PC-9 (cell line): ENCODE measurements at regions not wholly inside any gene's neighbourhood (a gene's known extent, or its start where the extent isn't known, plus 50 kb on each side); places are given as distances from the start of the nearest gene placed in this dataset.

Experiments used
- BruUV-seq: library from RNA; stranded (reverse); fragments of 400-500 nt; replicated peaks from 2 replicates; lab custom pipeline; 2021; lab: Mats Ljungman, UMichigan
- CTCF ChIA-PET: fragments of 300-600 bp; sonication (Branson Sonifier 250); formaldehyde crosslinking; loops from one replicate; lab custom pipeline; 2022; ENCODE audit warnings: antibody characterized with exemption; lab: Charles Lee
- POLR2A ChIA-PET: fragments of 300-600 bp; sonication (Branson Sonifier 250); formaldehyde crosslinking; loops from one replicate; lab custom pipeline; 2022; ENCODE audit warnings: antibody characterized with exemption; ENCODE audit not compliant: unreplicated experiment; lab: Charles Lee
- DNase-seq, 2 experiments: peaks; one replicate each; pipeline versions ENCODE4 v3.0.0 to v3.0.0-alpha.2; 2015 to 2022; ENCODE audit warnings: mixed read lengths in 1 of 2
- H2AFZ ChIP-seq: fragments of 200-600 bp; sonication (generic); 2 replicates; pipeline ENCODE4 v1.8.1; 2017; ENCODE audit warnings: antibody characterized with exemption
- H3F3A ChIP-seq: fragments of 200-600 bp; sonication (generic); 2 replicates; pipeline ENCODE4 v1.8.1; 2017; ENCODE audit warnings: antibody characterized with exemption, mild to moderate bottlenecking, low read depth; ENCODE audit not compliant: insufficient read depth
- H3K27ac ChIP-seq: fragments of 200-600 bp; sonication (generic); 2 replicates; pipeline ENCODE4 v1.6.1; 2016; ENCODE audit warnings: mixed run types
- H3K27me3 ChIP-seq: fragments of 200-600 bp; sonication (generic); 2 replicates; pipeline ENCODE4 v1.6.1; 2016; ENCODE audit warnings: low read depth, mixed run types; ENCODE audit not compliant: insufficient read depth
- H3K36me3 ChIP-seq: fragments of 200-600 bp; sonication (generic); 2 replicates; pipeline ENCODE4 v1.6.1; 2016; ENCODE audit warnings: low read depth, mixed run types
- H3K4me1 ChIP-seq: fragments of 200-600 bp; sonication (generic); replicated peaks from 2 replicates; pipeline ENCODE4 v1.6.1; 2016; ENCODE audit warnings: mixed run types; ENCODE audit not compliant: insufficient read depth
- H3K4me2 ChIP-seq: fragments of 200-600 bp; sonication (generic); 2 replicates; pipeline ENCODE4 v1.6.1; 2017; ENCODE audit warnings: mixed run types
- H3K4me3 ChIP-seq: fragments of 200-600 bp; sonication (generic); 2 replicates; pipeline ENCODE4 v1.6.1; 2016; ENCODE audit warnings: mixed run types
- H3K79me2 ChIP-seq: fragments of 200-600 bp; sonication (generic); 2 replicates; pipeline ENCODE4 v1.6.1; 2017; ENCODE audit warnings: low read depth, mixed run types
- H3K9me2 ChIP-seq: fragments of 200-600 bp; sonication (generic); 2 replicates; pipeline ENCODE4 v1.8.1; 2017; ENCODE audit warnings: mild to moderate bottlenecking; ENCODE audit not compliant: insufficient read depth
- H3K9me3 ChIP-seq: fragments of 200-600 bp; sonication (generic); 2 replicates; pipeline ENCODE4 v1.8.1; 2016; ENCODE audit warnings: low read depth; ENCODE audit not compliant: insufficient read depth
- H4K20me1 ChIP-seq: fragments of 200-600 bp; sonication (generic); 2 replicates; pipeline ENCODE4 v1.8.1; 2017; ENCODE audit not compliant: insufficient read depth
- EZH2 ChIP-seq: fragments of 200-600 bp; sonication (generic); IDR thresholded peaks from 2 replicates; pipeline ENCODE4 v1.8.0; 2017; ENCODE audit warnings: antibody characterized with exemption, low read depth
- intact Hi-C: fragments of 100-400 bp; cut with micrococcal nuclease; formaldehyde crosslinking; loops from one replicate; pipeline ENCODE4 v1.10.0; 2022; ENCODE audit not compliant: unreplicated experiment
- TF ChIP-seq, protein P1 (sequence below): fragments of 200-600 bp; sonication (generic); conservative IDR thresholded peaks from 2 replicates; pipeline ENCODE4 v1.6.1; 2017; ENCODE audit warnings: mixed run types, antibody characterized with exemption, mild to moderate bottlenecking, moderate library complexity

DNA sequence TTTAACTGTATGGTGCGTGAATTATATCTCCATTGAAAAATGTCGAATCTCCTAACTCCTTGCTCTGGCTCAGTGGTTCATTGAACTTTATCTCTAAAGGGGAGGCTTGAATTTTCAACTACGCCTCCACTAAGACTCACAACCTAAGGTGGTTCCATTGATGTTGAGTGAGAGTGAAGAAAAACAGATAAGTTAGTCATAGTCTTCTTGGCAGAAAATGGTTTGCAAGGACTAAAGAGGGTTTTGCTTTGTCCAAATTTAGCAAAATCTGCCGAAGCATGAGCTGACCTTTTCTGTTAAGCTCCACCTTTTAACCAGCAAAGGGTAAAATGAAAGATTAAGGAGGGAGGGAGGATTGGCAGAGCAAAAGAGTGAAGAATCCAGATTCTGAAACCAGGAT is 290.2 kb upstream of the SPTLC3 start:
- ChIA-PET CTCF (no interaction called here), POLR2A (no interaction called here)
- DNase-seq, result no peak
- Histone ChIP-seq H3K27me3 (no peaks in the 10 kb centered on the region), H3K4me2 (no peak overlapping the region), H3K4me3 (no peak overlapping the region), H3K9me2 (no peaks in the 10 kb centered on the region), H3K4me1 (no peaks in the 10 kb centered on the region), H3K9me3 (no peaks in the 10 kb centered on the region), H3K79me2 (no peaks in the 10 kb centered on the region), H3K36me3 (no peaks in the 10 kb centered on the region), H3F3A (no peaks in the 10 kb centered on the region), H2AFZ (no peak overlapping the region), H3K27ac (no peak overlapping the region), H4K20me1 (no peaks in the 10 kb centered on the region)
- TF ChIP-seq EZH2, result no peak
- TF ChIP-seq, protein P1, sequence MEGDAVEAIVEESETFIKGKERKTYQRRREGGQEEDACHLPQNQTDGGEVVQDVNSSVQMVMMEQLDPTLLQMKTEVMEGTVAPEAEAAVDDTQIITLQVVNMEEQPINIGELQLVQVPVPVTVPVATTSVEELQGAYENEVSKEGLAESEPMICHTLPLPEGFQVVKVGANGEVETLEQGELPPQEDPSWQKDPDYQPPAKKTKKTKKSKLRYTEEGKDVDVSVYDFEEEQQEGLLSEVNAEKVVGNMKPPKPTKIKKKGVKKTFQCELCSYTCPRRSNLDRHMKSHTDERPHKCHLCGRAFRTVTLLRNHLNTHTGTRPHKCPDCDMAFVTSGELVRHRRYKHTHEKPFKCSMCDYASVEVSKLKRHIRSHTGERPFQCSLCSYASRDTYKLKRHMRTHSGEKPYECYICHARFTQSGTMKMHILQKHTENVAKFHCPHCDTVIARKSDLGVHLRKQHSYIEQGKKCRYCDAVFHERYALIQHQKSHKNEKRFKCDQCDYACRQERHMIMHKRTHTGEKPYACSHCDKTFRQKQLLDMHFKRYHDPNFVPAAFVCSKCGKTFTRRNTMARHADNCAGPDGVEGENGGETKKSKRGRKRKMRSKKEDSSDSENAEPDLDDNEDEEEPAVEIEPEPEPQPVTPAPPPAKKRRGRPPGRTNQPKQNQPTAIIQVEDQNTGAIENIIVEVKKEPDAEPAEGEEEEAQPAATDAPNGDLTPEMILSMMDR, result no peak
- no TSS peak for BruUV-seq
- intact Hi-C loops, result no loop called here

DNA sequence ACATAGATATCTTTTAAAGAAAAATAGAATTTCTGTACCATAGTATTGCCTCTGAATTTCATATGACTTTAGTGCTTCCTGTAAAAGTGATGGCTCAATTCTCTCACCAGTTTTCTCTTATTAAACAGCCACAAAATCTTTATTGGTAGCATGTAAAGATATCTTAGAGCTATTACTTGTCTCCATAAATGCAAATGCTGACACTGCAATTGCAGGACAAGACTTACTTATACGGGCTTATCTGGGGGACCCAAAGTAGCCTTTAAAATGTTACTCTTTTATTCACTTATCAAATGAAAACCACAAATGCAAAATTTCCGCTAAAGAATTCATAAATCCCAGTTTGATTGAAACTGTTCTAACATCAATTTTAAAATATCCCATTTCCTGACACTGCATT is 287.1 kb upstream of the SPTLC3 start:
- Histone ChIP-seq H3K27ac (no peak overlapping the region), H3K9me3 (no peaks in the 10 kb centered on the region), H4K20me1 (no peaks in the 10 kb centered on the region), H2AFZ (no peak overlapping the region), H3K36me3 (no peaks in the 10 kb centered on the region), H3K4me3 (no peak overlapping the region), H3F3A (no peaks in the 10 kb centered on the region), H3K79me2 (no peaks in the 10 kb centered on the region), H3K4me2 (no peak overlapping the region), H3K27me3 (no peaks in the 10 kb centered on the region), H3K4me1 (no peaks in the 10 kb centered on the region), H3K9me2 (no peaks in the 10 kb centered on the region)
- BruUV-seq, result no TSS peak
- no peak for DNase-seq
- ChIA-PET CTCF (no interaction called here), POLR2A (no interaction called here)
- intact Hi-C loops, result no loop called here
- no peak for TF ChIP-seq EZH2
- TF ChIP-seq, protein P1, result no peak

DNA sequence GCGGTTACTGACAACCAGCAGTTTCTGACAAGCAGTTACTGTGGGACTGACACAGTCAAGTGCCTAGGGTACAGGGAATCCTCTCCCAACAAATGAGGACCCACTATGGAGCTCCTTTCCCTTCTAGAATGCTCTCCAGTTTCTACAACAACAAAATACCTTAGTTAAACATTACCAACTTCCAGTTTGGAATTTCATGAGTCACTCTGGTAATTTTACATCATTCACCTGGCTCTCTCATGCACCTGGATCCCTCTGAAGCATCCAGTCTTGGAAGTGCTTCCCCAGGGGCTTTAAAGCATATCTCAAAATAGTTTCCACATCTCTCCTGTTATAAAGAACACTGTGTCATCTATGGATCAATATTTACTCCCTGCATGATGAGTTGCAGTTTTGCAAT is 286.7 kb upstream of the SPTLC3 start:
- no peak overlapping the region for H2AFZ ChIP-seq
- no peaks in the 10 kb centered on the region for H3K36me3 ChIP-seq
- no peaks in the 10 kb centered on the region for H3K9me2 ChIP-seq
- POLR2A ChIA-PET, result no interaction called here
- no peak for DNase-seq
- no peaks in the 10 kb centered on the region for H3K4me1 ChIP-seq
- no peak for TF ChIP-seq EZH2
- TF ChIP-seq, protein P1, result no peak
- no TSS peak for BruUV-seq
- CTCF ChIA-PET, result no interaction called here
- no peaks in the 10 kb centered on the region for H4K20me1 ChIP-seq
- intact Hi-C loops, result no loop called here
- no peaks in the 10 kb centered on the region for H3K9me3 ChIP-seq
- no peaks in the 10 kb centered on the region for H3K79me2 ChIP-seq
- no peak overlapping the region for H3K4me3 ChIP-seq
- no peak overlapping the region for H3K27ac ChIP-seq
- H3F3A ChIP-seq, result no peaks in the 10 kb centered on the region
- no peak overlapping the region for H3K4me2 ChIP-seq
- no peaks in the 10 kb centered on the region for H3K27me3 ChIP-seq
